ENCODE measurements at regions not wholly inside any gene's neighbourhood (a gene's known extent, or its start where the extent isn't known, plus 50 kb on each side); places are given as distances from the start of the nearest gene placed in this dataset.

GRCh38 chr2:4101936-4102335, 398.6 kb downstream of the DCDC2C start:
- BruUV-seq (replicated peaks): no TSS peak
- no peak overlapping the region for H2AFZ ChIP-seq (ENCODE audit: low read depth, low read length, poor library complexity, severe bottlenecking)
- no peak overlapping the region for H3K4me3 ChIP-seq (replicated peaks in 1 of 2; ENCODE audit: low read depth in 1 of 2, low read length in 2 of 2)
- no peaks in the 10 kb centered on the region for H3K79me2 ChIP-seq (ENCODE audit: insufficient read depth, low read length)
- no peak overlapping the region for H3K27ac ChIP-seq (ENCODE audit: low read depth, low read length)
- no peaks in the 10 kb centered on the region for H3K9me2 ChIP-seq (ENCODE audit: insufficient read depth)
- no peak overlapping the region for H3K4me2 ChIP-seq (ENCODE audit: low read length)
- H4K20me1 ChIP-seq (ENCODE audit: insufficient read depth): no peaks in the 10 kb centered on the region
- H3K36me3 ChIP-seq (ENCODE audit: control insufficient read depth in 1 of 2, insufficient read depth in 2 of 2, low read length in 2 of 2): no peaks in the 10 kb centered on the region
- H3K4me1 ChIP-seq (ENCODE audit: control insufficient read depth in 1 of 2, insufficient read depth in 2 of 2, low read length in 2 of 2): no peaks in the 10 kb centered on the region
- no peak for DNase-seq (ENCODE audit: low read depth, low spot score)
- H3K27me3 ChIP-seq (ENCODE audit: insufficient read depth, low read length): no peaks in the 10 kb centered on the region
- ChIA-PET CTCF (no interaction called here), RAD21 (ENCODE audit: low non-redundant PET in 1 of 2, low total read pairs in 2 of 2, uncharacterized antibody in 2 of 2, unreplicated experiment in 2 of 2) (no interaction called here), POLR2A (no interaction called here)
- peaks cover 3 to 4% of the 10 kb centered on the region in 2 experiments; a peak in 2 of 4 replicates for H3K9me3 ChIP-seq (ENCODE audit: control insufficient read depth in 1 of 2, insufficient read depth in 1 of 2, low read depth in 1 of 2, low read length in 2 of 2)
- intact Hi-C loops (cut with micrococcal nuclease): no loop called here
- H3K9ac ChIP-seq (ENCODE audit: low read length): no peak overlapping the region
- ATAC-seq: no peak
- TF ChIP-seq SP1 (IDR thresholded peaks at IDR 0.05; ENCODE audit: low read depth) (no peak), YY1 (IDR thresholded peaks at IDR 0.05; ENCODE audit: extremely low read depth, insufficient replicate concordance, low read depth, low read length) (no peak), ELF1 (IDR thresholded peaks at IDR 0.05; ENCODE audit: borderline replicate concordance, low read depth) (no peak), EZH2phosphoT487 (IDR thresholded peaks at IDR 0.05; ENCODE audit: borderline replicate concordance) (no peak), JUND (IDR thresholded peaks at IDR 0.05) (no peak), FOSL1 (IDR thresholded peaks at IDR 0.05; ENCODE audit: low read depth) (no peak), SIN3A (IDR thresholded peaks at IDR 0.05; ENCODE audit: low read depth) (no peak), POLR2AphosphoS5 (IDR thresholded peaks at IDR 0.05; ENCODE audit: low read depth, low read length) (no peak), SRF (IDR thresholded peaks at IDR 0.05; ENCODE audit: low read depth) (no peak), CTCF (IDR thresholded peaks at IDR 0.05 in 2 of 3, conservative IDR thresholded peaks at IDR 0.05 in 1 of 3; ENCODE audit: borderline replicate concordance in 1 of 3, insufficient read depth in 1 of 3, low read depth in 2 of 3, low read length in 2 of 3) (no peak), ZFX (IDR thresholded peaks at IDR 0.05) (no peak), CBX3 (IDR thresholded peaks at IDR 0.05; ENCODE audit: low read depth) (no peak), EGR1 (IDR thresholded peaks at IDR 0.05; ENCODE audit: low read depth) (no peak)
- TF ChIP-seq, protein P1, sequence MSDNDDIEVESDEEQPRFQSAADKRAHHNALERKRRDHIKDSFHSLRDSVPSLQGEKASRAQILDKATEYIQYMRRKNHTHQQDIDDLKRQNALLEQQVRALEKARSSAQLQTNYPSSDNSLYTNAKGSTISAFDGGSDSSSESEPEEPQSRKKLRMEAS (IDR thresholded peaks at IDR 0.05): no peak
- TF ChIP-seq, protein P2, sequence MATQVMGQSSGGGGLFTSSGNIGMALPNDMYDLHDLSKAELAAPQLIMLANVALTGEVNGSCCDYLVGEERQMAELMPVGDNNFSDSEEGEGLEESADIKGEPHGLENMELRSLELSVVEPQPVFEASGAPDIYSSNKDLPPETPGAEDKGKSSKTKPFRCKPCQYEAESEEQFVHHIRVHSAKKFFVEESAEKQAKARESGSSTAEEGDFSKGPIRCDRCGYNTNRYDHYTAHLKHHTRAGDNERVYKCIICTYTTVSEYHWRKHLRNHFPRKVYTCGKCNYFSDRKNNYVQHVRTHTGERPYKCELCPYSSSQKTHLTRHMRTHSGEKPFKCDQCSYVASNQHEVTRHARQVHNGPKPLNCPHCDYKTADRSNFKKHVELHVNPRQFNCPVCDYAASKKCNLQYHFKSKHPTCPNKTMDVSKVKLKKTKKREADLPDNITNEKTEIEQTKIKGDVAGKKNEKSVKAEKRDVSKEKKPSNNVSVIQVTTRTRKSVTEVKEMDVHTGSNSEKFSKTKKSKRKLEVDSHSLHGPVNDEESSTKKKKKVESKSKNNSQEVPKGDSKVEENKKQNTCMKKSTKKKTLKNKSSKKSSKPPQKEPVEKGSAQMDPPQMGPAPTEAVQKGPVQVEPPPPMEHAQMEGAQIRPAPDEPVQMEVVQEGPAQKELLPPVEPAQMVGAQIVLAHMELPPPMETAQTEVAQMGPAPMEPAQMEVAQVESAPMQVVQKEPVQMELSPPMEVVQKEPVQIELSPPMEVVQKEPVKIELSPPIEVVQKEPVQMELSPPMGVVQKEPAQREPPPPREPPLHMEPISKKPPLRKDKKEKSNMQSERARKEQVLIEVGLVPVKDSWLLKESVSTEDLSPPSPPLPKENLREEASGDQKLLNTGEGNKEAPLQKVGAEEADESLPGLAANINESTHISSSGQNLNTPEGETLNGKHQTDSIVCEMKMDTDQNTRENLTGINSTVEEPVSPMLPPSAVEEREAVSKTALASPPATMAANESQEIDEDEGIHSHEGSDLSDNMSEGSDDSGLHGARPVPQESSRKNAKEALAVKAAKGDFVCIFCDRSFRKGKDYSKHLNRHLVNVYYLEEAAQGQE (IDR thresholded peaks at IDR 0.05; ENCODE audit: low read depth): no peak
- TF ChIP-seq, protein P3, sequence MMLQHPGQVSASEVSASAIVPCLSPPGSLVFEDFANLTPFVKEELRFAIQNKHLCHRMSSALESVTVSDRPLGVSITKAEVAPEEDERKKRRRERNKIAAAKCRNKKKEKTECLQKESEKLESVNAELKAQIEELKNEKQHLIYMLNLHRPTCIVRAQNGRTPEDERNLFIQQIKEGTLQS (IDR thresholded peaks at IDR 0.05): no peak
- TF ChIP-seq, protein P4, sequence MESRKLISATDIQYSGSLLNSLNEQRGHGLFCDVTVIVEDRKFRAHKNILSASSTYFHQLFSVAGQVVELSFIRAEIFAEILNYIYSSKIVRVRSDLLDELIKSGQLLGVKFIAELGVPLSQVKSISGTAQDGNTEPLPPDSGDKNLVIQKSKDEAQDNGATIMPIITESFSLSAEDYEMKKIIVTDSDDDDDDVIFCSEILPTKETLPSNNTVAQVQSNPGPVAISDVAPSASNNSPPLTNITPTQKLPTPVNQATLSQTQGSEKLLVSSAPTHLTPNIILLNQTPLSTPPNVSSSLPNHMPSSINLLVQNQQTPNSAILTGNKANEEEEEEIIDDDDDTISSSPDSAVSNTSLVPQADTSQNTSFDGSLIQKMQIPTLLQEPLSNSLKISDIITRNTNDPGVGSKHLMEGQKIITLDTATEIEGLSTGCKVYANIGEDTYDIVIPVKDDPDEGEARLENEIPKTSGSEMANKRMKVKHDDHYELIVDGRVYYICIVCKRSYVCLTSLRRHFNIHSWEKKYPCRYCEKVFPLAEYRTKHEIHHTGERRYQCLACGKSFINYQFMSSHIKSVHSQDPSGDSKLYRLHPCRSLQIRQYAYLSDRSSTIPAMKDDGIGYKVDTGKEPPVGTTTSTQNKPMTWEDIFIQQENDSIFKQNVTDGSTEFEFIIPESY (IDR thresholded peaks at IDR 0.05; ENCODE audit: extremely low read depth, insufficient replicate concordance, low read length): no peak
